Pancreas (tissue), 10 donors: ENCODE measurements at regions not wholly inside any gene's neighbourhood (a gene's known extent, or its start where the extent isn't known, plus 50 kb on each side); places are given as distances from the start of the nearest gene placed in this dataset.

Source experiments
- ATAC-seq, 4 donors: fragments of 200-7000 bp; cut with Tn5 transposase; one replicate each; pipeline versions ENCODE4 v1.8.0 to v1.9.1; 2020; ENCODE audit warnings: mild to moderate bottlenecking in 4 of 4, moderate library complexity in 4 of 4
- DNase-seq, 6 donors: peaks; one replicate each; pipeline ENCODE4 v3.0.0-alpha.2; 2020
- FAIRE-seq: peaks from 2 replicates; lab custom pipeline; 2012; peaks lifted over from hg19 to GRCh38; lab: Jason Lieb, UNC
- H3K27ac ChIP-seq, 4 donors: fragments of 200-600 bp; sonication (generic); 1 replicate in 3 of 4; 2 replicates in 1 of 4; pipeline versions ENCODE4 v1.5.0 to v1.8.0; 2020
- H3K27me3 ChIP-seq, 4 donors: fragments of 200-600 bp; one replicate each; pipeline ENCODE4 v1.8.0; 2021
- H3K36me3 ChIP-seq, 3 donors: fragments of 200-600 bp; sonication (generic) in 1 of 3; one replicate each; pipeline versions ENCODE4 v1.5.0 to v1.8.0; 2020 to 2021
- H3K4me1 ChIP-seq, 3 donors: fragments of 200-600 bp; one replicate each; pipeline ENCODE4 v1.8.0; 2021
- H3K4me3 ChIP-seq, 4 donors: fragments of 200-600 bp; sonication (generic) in 2 of 4; one replicate each; pipeline versions ENCODE4 v1.5.0 to v1.8.0; 2020 to 2021
- H3K9me3 ChIP-seq, 4 donors: fragments of 200-600 bp; one replicate each; pipeline ENCODE4 v1.8.0; 2021
- CTCF ChIP-seq, 4 donors: fragments of 200-600 bp; sonication (generic) in 3 of 4; IDR thresholded peaks; one replicate each; pipeline versions ENCODE4 v1.5.0 to v1.8.0; 2021; ENCODE audit warnings: antibody characterized with exemption in 4 of 4
- WGBS, 2 donors: extraction: QIAGEN DNeasy Blood & Tissue Kit; methylation state at CpG; one replicate each; pipeline ENCODE4 v1.1.7; 2013; 5-methylcytosine and 5-hydroxymethylcytosine counted together
- intact Hi-C, 3 donors: fragments of 100-400 bp; cut with DNase I; formaldehyde crosslinking; loops; one replicate each; pipeline versions ENCODE4 v1.11.1 to v1.14.2; 2022
- donor health status: healthy with polysubstance abuse.
- donor health status: DM: no; HTN: no; CAD: no; lungs with moderate emphysema.
- donor health status: DM: no; HTN: no; CAD: no.
- donor health status: control.
- donor health status: control.
- donor health status: Bipolar disorder and iron deficiency.
- donor health status: DM: yes; HTN: yes; CAD: no.
- donor health status: DM: no; HTN: no; CAD: no.
- donor health status: DM: no; HTN: no; CAD: no.
- donor health status: DM: yes; HTN: yes; CAD: no.

GRCh38 chr10:108052981-108053380 is 888.5 kb upstream of the SORCS1 start:
- 62 to 78% methylated on average over 1 of the region's 1 CpG for WGBS, 2 donors
- Histone ChIP-seq H3K9me3 (no peaks in the 10 kb centered on the region), H3K36me3 (no peaks in the 10 kb centered on the region), H3K27ac (no peak overlapping the region), H3K27me3 (no peaks in the 10 kb centered on the region), H3K4me3 (no peak overlapping the region), H3K4me1 (no peaks in the 10 kb centered on the region)
- FAIRE-seq (no peak), DNase-seq (no peak), ATAC-seq (no peak)
- intact Hi-C loops = no loop called here
- no peak for TF ChIP-seq CTCF (IDR thresholded peaks at IDR 0.05)

- no peak for TF ChIP-seq CTCF (IDR thresholded peaks at IDR 0.05)
- H3K4me3 ChIP-seq = no peak overlapping the region
- H3K4me1 ChIP-seq = no peaks in the 10 kb centered on the region
- intact Hi-C loops = no loop called here
- no peaks in the 10 kb centered on the region for H3K36me3 ChIP-seq
- ATAC-seq (no peak), DNase-seq (no peak), FAIRE-seq (no peak)
- no peak overlapping the region for H3K27ac ChIP-seq
- no peaks in the 10 kb centered on the region for H3K9me3 ChIP-seq
- 60 to 63% methylated on average over 2 of the region's 2 CpGs for WGBS, 2 donors
- H3K27me3 ChIP-seq = no peaks in the 10 kb centered on the region
Observed at GRCh38 chr10:108051218-108051617, 886.7 kb upstream of the SORCS1 start.

GRCh38 chr10:108050626-108051025 is 886.1 kb upstream of the SORCS1 start:
- Histone ChIP-seq H3K27ac (no peak overlapping the region), H3K4me1 (no peaks in the 10 kb centered on the region), H3K27me3 (no peaks in the 10 kb centered on the region), H3K9me3 (no peaks in the 10 kb centered on the region), H3K4me3 (no peak overlapping the region), H3K36me3 (no peaks in the 10 kb centered on the region)
- 49 to 52% methylated on average over 1 of the region's 1 CpG for WGBS, 2 donors
- no peak for TF ChIP-seq CTCF (IDR thresholded peaks at IDR 0.05)
- FAIRE-seq = no peak
- intact Hi-C loops = no loop called here
- no peak for ATAC-seq
- no peak for DNase-seq

- WGBS, 2 donors = 74 to 88% methylated on average over 1 of the region's 1 CpG
- DNase-seq (no peak), ATAC-seq (no peak), FAIRE-seq (no peak)
- Histone ChIP-seq H3K4me3 (no peak overlapping the region), H3K9me3 (no peaks in the 10 kb centered on the region), H3K36me3 (no peaks in the 10 kb centered on the region), H3K27me3 (no peaks in the 10 kb centered on the region), H3K4me1 (no peaks in the 10 kb centered on the region), H3K27ac (no peak overlapping the region)
- intact Hi-C loops = no loop called here
- TF ChIP-seq CTCF (IDR thresholded peaks at IDR 0.05) = no peak
Observed at GRCh38 chr10:108049668-108050067, 885.2 kb upstream of the SORCS1 start.

- H3K4me1 ChIP-seq = no peaks in the 10 kb centered on the region
- no peaks in the 10 kb centered on the region for H3K9me3 ChIP-seq
- DNase-seq (no peak), ATAC-seq (no peak), FAIRE-seq (no peak)
- H3K36me3 ChIP-seq = no peaks in the 10 kb centered on the region
- no peak for TF ChIP-seq CTCF (IDR thresholded peaks at IDR 0.05)
- H3K27me3 ChIP-seq = no peaks in the 10 kb centered on the region
- no peak overlapping the region for H3K27ac ChIP-seq
- intact Hi-C loops = no loop called here
- 77 to 88% methylated on average over 2 of the region's 2 CpGs for WGBS, 2 donors
- no peak overlapping the region for H3K4me3 ChIP-seq
Observed at GRCh38 chr10:108048898-108049297, 884.4 kb upstream of the SORCS1 start.
